ENCODE measurements at regions not wholly inside any gene's neighbourhood (a gene's known extent, or its start where the extent isn't known, plus 50 kb on each side); places are given as distances from the start of the nearest gene placed in this dataset.
"Not testable (repeated sequence)": the region's sequence is repeated elsewhere in the genome, so short reads cannot be mapped to it uniquely, and the experiment has no call there.

DNA sequence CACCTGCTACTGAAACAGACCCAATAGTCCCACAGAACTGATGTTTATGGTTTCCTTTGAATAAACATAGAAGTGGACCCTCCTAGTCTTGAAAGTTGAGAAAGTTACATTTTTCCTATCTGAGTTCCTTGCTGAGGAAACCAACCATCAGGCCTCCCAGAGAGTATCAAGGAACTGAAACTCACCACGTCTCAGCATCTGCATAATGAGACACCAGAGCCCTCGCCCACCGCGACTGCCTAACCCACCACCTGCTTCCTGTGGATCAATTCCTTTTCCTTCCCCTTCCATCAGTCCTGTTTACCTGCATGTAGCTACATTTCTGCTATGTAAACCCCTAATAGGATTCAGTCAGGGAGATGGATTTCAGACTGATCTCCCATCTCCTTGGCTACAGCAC, 443.2 kb upstream of the TMEM132C start:
- no peak for DNase-seq

- DNase-seq: no peak
These were observed 437.5 kb upstream of the TMEM132C start for GRCh38 chr12:127829281-127830064.

DNA sequence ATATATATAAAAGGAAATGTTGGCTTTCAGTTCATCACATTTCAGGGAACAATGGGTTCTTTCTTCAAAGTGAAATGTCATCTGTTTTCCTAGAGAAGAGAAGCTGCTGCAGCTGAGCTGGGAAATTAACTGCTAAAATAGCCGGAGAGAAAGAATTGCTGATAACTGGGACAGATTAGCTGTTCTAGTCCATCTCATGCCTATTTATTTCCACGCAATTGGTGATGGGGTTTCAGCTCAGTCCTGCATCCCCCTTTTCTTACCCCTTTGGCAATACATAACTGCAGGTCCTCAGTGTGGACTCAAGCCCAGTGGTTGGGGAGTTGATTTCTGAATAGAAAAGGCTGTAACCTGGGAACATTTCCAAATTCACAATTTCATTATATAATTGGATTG, 436.9 kb upstream of the TMEM132C start:
- no peak for DNase-seq

- DNase-seq: no peak
These were observed 436.2 kb upstream of the TMEM132C start for GRCh38 chr12:127830730-127831129.

DNA sequence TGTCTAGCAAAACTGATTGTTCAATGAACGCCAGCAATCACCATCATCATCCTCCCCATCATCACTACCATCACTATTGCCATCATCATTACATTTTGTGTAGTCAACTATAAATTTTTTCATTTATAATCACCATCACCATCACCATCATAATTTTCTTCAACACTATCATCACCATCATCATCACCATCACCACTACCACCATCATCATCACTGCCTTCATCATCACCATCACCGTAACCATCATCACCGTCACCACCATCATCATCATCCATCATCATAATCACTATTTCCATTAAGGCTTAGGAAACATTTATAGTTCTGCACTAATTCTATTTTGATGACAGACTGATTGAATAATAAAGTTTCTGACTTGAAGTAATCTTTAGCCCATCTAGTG, 434.8 kb upstream of the TMEM132C start:
- DNase-seq: no peak

- DNase-seq: not testable (repeated sequence)
These were observed 430.2 kb upstream of the TMEM132C start for GRCh38 chr12:127836802-127837201.

DNA sequence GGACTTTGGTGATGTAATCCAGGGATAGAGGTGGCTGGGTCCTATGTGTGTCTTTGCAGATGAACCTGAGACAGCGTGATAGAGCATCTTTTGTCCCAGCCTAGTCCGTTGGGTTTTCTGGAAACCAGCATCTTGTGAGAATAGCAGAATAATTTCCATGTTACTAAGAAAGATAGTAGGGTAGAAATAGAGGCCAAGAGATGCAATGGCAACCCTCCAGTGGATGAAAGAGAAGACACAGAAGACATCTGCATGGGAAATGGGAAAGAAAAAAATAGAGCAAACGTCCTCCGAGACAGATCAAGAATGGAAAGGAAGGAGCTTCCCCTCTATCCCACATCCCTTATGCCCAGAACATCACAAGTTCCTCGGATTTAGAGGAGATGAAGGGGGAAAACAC, 409.3 kb upstream of the TMEM132C start:
- no peak for DNase-seq

GRCh38 chr12:127860536-127860935, 406.4 kb upstream of the TMEM132C start:
- DNase-seq: no peak

- DNase-seq: no peak
These were observed 405.6 kb upstream of the TMEM132C start for GRCh38 chr12:127861406-127861805.

GRCh38 chr12:127873306-127873705, 393.7 kb upstream of the TMEM132C start:
- no peak for DNase-seq

DNA sequence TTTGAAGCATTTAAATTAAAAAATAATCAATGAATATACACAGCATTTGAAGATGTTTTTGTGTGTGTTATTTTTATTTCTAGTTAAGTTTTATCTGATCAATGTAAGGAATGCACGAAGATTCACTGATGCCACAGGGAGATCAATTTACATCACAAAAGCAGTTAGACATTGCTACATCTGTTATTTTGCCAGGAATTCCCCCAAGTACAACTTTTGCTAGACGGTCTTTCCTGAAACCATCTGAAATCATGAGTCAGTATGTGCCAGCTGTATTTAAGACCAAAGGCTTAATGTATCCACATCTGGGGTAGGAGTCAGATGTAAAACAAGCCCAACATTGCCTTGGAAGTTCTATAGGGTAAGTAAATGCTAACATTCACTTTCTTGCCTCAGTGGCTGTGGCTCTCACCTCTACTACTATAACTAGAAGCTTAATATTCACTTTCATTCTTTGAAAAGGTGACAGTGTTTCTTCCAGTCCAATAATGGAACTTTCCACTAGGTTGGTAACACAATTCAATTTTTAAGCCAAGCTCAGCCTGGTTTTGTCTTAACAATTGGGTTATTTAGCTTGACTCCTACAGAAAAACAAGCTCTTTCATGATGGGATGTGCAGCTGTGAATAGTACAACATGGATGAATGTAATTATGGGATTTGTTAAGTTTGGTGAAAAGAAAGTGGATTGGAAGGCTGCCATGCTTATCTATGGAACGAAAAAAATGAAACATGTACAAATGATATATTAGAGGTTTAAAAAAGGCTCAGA, 385.4 kb upstream of the TMEM132C start:
- no peak for DNase-seq

GRCh38 chr12:127883013-127883412, 384.0 kb upstream of the TMEM132C start:
- no peak for DNase-seq

DNA sequence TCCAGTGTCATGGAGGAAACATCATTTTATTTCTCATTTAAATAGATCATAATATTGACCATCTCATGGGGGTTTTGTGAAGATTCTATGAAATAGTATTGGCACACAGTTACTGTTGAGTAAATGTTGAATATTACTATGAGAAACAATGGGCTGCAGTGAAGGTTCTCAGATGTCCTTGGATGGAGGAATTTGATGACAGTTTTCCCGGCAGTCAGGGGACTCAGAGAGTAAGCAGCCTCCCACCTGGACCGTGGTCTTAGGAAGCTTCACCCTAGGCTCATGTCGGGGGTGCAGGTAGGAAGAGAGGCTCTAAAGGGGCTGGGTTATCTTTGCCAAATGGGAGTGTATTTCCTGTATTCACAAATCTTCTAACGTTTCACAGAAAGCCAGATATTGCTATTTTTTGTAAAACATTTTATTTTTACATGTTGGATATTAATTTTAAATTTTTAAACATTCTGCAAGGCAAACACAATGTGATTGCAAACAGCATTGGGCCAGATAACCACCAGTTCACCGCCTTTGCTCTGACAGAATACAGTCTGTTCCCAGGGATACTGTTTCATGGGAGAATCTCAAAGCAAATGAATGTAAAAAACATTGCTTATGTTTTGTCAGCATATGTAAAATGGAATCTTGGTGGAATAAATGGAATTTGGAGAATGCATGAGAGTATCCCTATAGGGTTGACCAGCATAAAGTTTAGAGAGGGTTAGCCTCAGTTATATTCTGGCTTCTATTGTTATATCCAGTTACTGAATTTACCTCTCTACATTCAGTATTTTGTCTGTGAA, 380.8 kb upstream of the TMEM132C start:
- DNase-seq: no peak

- DNase-seq: no peak
These were observed 380.1 kb upstream of the TMEM132C start for GRCh38 chr12:127886827-127887226.

DNA sequence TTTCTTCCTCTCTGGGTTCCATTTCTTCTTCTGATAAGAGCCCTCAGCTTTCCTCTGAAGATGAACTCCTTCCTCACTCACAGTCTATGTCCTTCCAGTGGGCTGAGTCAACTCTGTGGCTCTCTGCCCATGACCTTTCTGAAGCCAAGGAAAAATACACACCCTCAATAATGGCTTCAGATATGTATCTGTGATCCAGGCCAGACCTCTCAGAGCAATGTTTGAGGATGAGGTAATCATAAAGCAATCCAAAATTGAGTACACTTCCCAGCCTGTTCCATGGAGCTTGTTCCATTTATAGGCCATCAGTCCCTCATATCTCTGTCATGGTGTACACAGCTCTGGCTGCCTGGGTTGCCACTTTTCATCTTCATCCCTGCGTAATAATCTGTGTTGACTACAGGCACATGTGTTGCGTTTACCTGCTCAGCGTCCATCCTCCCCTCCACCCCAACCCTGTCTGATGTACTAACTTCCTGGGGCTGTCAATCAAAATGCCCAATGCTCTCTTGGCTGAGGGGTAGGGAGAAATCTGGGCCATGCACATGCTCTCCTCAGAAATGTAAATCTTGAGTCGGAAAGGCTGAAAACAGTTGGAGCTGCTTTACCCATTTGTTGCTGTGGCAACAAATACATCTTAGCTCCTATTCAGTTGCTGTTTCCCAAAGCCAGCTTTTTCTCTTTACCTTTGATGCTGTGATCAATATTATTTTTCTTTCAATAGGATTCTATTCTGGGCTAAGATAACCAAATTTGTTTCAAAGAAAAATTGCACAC, 377.8 kb upstream of the TMEM132C start:
- no peak for DNase-seq

DNA sequence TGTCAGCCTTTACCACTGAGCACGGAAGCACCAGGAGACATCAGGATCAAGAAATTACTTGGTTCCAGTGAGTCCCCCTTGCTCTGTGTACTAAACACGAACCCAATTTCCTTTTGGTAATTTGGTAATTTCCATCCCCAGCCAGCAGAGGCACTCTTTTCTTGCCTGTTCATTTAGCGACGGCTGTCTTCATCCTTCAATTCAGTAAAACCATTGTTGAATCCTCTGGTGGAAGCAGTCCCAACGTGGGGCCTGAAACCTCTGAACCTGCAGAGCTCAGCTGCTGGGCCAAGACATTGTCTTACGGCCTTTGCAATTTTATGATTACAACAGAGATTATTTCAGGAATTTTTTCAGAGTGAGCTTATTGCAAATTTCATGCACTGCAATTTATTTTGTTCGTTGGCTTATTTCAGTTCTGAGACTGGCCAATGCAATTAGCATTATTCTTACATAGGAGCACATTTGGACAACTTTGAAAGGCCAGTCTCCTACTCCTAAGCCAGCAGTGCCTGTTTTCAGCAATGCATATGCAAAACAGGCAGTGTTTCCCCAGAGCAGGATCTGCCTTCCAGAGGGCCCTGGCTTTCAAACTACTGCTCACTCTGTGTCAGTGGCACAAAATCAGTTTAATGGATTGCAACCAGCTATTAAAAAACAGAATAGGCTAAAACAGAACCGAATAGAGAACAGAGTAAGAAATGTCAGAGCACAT, 372.9 kb upstream of the TMEM132C start:
- no peak for DNase-seq

GRCh38 chr12:127896661-127897060, 370.3 kb upstream of the TMEM132C start:
- no peak for DNase-seq

- no peak for DNase-seq
These were observed 368.4 kb upstream of the TMEM132C start for GRCh38 chr12:127898616-127899015.

- DNase-seq: no peak
These were observed 367.0 kb upstream of the TMEM132C start for GRCh38 chr12:127899971-127900370.

- DNase-seq: no peak
These were observed 366.6 kb upstream of the TMEM132C start for GRCh38 chr12:127900386-127900785.

GRCh38 chr12:127903146-127903545, 363.8 kb upstream of the TMEM132C start:
- DNase-seq: no peak

DNA sequence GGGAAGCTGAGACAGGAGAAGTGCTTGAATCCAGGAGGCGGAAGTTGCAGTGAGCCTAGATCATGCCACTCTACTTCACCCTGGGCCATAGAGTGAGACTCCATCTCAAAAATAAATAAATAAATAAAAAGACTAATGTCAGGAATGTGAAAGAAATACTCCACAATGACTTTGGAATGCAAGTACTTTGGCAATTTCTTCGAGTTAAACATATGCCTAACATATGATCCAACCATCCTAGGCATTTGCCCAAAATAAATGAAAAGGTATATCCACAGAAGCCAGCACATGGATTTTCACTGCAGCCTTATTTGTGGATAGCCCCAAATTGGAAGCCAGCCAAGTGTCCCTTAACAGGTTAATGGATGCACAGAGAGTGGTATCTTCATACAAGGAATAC, 357.9 kb upstream of the TMEM132C start:
- no peak for DNase-seq

Measured in NCI-H2107 (cell line).